Activated CD4-positive, alpha-beta T cell treated with anti-CD3 and anti-CD28 coated beads, Interleukin-2, Interleukin-4, amounts not matched to agents 100 ng/mL and 50 ng/mL, durations not matched to agents 16 hours and 8 hours (primary cell): ENCODE measurements at regions not wholly inside any gene's neighbourhood (a gene's known extent, or its start where the extent isn't known, plus 50 kb on each side); places are given as distances from the start of the nearest gene placed in this dataset.

Experiments
- DNase-seq: peaks from one replicate; pipeline ENCODE4 v3.0.0-alpha.2; 2020; ENCODE audit warnings: low spot score

- no peak for DNase-seq
Measured at GRCh38 chr1:38541223-38541622, 318.3 kb downstream of the RRAGC start.

GRCh38 chr1:38539931-38540330, 319.6 kb downstream of the RRAGC start:
- DNase-seq, result no peak

- DNase-seq, result no peak
Measured at GRCh38 chr1:38538834-38539233, 320.7 kb downstream of the RRAGC start.

- DNase-seq, result no peak
Measured at GRCh38 chr1:38536089-38536488, 323.5 kb downstream of the RRAGC start.

GRCh38 chr1:38534473-38534823, 325.1 kb downstream of the RRAGC start:
- no peak for DNase-seq

DNA sequence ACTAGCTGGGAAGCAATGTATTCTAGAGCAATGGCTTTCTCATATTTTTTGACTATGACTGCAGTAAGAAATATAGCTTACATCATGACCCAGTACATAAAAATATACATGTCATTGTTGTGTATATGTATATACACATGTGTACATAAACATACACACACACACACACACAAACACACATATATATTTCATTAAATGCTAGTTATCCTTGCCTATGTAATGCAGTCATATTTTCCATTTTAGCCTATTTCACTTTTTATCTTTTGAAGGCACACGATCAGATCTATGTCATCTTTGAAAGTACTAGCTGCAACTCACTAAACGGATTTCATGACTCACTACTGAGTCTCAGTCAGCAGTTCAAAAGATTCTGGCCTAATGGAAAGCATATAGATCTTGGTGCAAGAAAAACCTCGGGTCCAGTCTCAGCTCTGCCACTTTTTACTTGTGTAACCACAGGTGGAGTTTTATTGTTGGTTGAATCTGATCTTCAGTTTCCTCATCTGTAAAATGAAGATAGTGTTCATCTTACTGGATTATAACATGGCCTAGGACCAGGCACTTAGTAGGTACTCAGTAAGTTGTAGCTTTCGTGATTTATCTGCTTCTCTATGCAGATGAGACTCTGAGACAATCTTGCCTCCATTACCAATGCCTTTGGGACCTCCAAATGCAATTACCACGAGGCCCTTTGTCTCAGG, 325.6 kb downstream of the RRAGC start:
- DNase-seq, result peak; percentile 39

DNA sequence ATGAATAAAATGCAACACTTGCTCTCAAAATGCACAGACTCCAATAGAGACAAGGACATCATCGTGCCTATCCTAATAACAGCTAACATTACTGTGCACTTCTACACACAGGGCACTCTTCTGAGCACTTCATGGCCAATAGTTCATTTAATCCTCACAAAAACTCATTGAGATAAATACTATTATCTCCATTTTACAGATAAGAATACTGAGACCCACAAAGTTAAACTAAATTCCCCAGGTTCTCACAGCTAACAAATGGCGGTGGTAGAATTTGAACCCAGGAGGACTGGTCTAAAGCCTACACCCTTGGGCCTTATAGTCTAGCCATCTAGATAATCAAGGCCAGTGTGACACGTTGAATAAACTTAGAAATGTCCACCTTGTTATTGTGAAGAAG, 328.6 kb downstream of the RRAGC start:
- DNase-seq, result no peak

- DNase-seq, result no peak
Measured at GRCh38 chr1:38529946-38530345, 329.6 kb downstream of the RRAGC start.

DNA sequence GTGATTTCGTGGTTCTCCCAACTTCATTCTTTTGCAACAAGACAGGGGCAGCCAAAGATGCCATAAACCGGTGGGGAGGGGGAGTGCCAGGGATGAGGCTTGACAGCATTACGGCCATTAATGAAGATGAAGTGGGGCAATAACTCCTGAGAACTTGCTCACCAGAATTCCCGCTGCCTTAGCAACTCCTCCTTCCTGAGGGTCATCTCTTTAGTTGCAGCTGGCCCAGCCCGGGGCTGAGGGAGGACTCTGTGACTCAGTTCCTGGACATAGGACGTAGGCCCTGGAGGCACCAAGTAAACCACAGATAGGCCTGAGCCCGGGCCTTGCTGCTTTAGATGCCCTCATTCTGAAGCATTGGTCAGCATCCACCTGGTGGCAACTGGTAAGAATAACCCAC, 330.2 kb downstream of the RRAGC start:
- DNase-seq, result no peak

DNA sequence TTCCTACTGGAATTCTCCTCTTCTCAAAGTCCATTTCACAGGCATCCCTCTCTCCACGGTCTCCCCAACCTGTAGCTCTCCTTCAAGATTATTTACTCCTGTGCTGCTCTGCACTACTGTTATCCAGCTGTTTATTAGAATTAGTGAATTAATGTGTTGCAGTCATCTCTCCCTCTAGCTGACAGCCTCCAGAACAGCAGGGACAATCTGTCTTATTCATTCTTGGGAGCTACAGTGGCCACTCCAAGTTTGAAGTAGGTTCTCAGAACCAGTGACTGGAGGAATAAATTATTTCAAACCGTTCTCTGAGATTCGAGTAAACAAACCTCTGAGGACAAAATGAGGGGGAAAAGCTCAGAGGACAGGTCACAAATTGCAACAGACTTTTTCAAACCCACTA, 330.9 kb downstream of the RRAGC start:
- DNase-seq, result no peak

DNA sequence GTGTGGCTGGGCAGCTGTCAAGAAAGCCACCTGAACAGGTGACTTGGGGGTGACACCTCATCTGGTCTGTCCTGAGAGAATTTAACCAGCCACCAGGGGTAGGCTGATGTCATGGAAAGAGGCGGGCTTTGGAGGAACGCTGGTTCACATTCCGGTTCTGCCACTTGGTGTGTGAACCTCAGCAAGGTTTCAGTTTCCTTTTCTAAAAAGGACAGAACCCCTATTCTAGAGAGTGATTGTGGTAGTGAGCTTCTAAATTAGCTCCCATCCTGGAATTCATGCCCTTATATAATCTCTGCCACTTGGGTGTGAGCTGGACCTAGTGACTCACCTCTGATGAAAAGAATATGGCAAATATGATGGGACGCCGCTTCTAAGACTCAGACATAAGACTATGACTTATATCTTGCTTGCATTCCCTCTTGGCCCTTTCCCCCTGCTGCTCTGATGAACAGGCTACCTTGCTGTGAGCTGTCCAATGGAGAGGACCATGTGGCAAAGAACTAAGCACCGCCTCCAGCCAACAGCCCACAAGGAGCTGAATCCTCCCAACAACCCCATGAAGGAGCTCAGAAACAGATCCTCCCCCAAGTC, 332.1 kb downstream of the RRAGC start:
- DNase-seq, result peak; percentile 54

DNA sequence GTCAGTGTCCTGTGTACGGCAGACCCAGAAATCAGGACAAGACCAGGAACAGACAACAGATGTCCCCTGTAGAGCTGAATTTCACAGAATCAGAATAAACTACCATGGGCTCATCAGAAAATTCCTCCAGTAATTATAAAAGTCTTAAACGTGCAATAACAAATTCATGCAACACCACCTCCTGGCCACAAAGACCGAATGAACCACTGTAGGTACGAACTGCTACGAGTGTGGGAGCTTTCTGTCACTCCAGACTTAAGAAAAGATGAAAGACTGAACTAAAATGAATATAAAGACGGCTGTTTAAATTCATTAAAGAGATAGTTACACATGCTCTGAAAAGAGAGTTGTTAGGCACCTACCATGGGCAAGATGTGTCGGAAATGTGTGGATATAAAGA, 333.5 kb downstream of the RRAGC start:
- DNase-seq, result no peak

DNA sequence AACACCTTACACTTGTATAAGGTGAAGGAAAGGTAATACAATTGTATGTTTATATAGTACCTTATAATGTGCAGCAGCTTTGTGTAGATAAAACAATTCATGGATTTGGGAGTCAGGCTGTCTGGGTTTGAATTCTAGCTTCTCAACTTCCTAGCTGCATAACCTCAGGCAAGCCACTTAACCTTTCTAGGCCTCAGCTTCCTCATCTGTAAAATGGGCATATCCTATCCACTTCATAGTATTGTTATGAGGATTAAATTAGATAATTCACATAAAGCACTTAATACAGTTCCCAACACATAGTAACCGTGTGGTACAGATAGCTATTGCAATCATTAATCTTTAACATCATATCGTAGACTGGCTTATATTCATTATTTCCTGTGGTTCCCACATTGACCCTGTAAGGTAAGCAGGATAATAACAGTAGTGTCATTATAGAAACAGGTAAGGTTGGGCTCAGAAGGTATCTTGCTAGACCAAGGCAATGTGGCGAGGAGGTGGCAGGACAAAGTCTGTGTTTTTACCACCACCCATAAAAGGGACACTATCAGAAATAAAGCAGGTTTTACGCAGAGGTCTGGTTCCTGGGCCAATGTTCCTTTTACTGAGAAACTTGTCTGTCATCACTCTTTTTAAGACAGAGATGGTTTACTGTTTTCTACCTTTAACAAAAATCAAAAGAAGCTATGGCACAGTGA, 334.1 kb downstream of the RRAGC start:
- no peak for DNase-seq

DNA sequence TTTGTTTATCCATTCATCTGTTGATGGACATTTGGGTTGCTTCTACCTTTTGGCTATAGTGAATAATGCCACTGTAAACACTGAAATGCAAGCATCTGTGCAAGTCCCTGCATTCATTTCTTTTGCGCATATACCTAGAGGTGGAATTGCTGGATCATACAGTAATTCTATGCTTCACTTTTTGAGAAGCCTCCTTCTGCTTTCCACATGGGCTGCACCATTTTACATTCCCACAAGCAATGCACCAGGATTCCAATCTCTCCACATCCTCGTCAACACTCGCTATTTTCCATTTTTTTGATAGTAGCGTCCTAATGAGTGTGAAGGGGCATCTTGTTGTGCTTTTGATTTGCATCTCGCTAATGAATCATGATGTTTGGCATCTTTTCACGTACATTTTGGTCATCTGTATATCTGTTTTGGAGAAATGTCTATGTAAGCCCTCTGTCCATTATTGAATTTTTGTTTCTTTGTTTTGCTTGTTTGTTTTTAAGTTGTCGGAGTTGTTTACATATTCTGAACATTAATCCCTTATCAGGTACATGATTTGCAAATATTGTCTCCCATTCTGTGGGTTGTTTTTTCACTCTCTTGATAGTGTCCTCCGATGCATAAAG, 335.4 kb downstream of the RRAGC start:
- no peak for DNase-seq

- DNase-seq, result no peak
Measured at GRCh38 chr1:38523568-38523939, 336.0 kb downstream of the RRAGC start.

- no peak for DNase-seq
Measured at GRCh38 chr1:38522915-38523567, 336.5 kb downstream of the RRAGC start.

GRCh38 chr1:38516560-38516959, 343.0 kb downstream of the RRAGC start:
- DNase-seq, result no peak

GRCh38 chr1:38512789-38513188, 346.8 kb downstream of the RRAGC start:
- no peak for DNase-seq

GRCh38 chr1:38512024-38512767, 347.4 kb downstream of the RRAGC start:
- DNase-seq, result no peak

DNA sequence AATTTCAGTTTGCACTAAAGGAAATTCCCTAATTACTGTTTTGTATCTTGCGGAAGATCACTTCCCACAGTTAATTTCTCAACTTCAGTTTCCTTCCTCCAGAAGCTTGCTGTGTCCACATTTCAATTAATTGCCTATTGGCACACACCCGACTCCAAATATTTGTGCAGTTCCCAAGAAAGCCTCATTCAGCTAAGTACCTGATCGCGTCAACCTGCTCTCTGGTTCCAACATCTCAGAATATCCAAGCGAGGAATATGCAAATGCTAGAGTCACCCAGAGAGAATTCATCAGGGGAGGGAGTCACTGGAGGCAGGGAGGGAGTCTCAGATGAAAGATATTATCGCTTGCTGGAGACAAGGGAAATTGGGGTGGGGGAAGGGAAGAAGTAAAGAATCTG, 351.3 kb downstream of the RRAGC start:
- no peak for DNase-seq

DNA sequence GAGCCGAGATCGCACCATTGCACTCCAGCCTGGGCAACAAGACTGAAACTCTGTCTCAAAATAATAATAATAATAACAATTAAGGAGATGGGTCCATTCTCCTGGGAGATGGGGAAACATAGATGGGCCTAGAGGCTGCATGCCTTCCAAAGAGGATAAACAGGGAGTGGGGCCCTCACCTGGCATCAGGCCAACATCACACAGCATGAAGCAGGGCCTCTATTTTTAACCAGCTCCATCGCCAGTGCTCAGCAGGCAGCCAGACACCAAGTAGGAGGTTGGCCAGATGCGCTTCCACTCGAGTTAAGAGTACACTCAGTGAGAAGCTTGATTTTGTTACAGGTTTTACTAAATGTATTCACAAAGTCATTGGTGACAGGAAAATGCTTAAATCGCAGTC, 352.0 kb downstream of the RRAGC start:
- DNase-seq, result no peak

- no peak for DNase-seq
Measured at GRCh38 chr1:38505944-38506343, 353.6 kb downstream of the RRAGC start.
